SK-N-SH (cell line): ENCODE measurements at regions not wholly inside any gene's neighbourhood (a gene's known extent, or its start where the extent isn't known, plus 50 kb on each side); places are given as distances from the start of the nearest gene placed in this dataset.

Experiments used
- CTCF ChIA-PET: fragments of 300-600, 350-600 bp; formaldehyde crosslinking; extraction: SDS; loops from one replicate; lab custom pipeline; 2021; lab: Yijun Ruan, JAX
- POLR2A ChIA-PET: fragments of 350-600 bp; sonication (Branson Sonifier 250); formaldehyde crosslinking; extraction: SDS; loops from one replicate; lab custom pipeline; 2020; ENCODE audit warnings: antibody characterized with exemption, inconsistent platforms; lab: Yijun Ruan, JAX
- DNase-seq: peaks from one replicate; pipeline ENCODE4 v3.0.0; 2012
- H2AFZ ChIP-seq: fragments of 200-600 bp; sonication (generic); 2 replicates; pipeline ENCODE4 v1.8.1; 2016; ENCODE audit warnings: antibody characterized with exemption, mild to moderate bottlenecking, low read depth
- H3F3A ChIP-seq: fragments of 200-600 bp; sonication (generic); replicated peaks from 2 replicates; pipeline ENCODE3; 2016; ENCODE audit warnings: antibody characterized with exemption, mild to moderate bottlenecking; ENCODE audit not compliant: insufficient read depth
- H3K27ac ChIP-seq, 2 experiments: fragments of 200-500 bp in 1 of 2; fragments of 200-600 bp in 1 of 2; sonication (Bioruptor generic) in 1 of 2; sonication (generic), shearing (Covaris generic) in 1 of 2; 2 replicates each; pipeline versions ENCODE4 v1.5.1 to v1.6.1; 2014 to 2016; ENCODE audit warnings: low read depth in 2 of 2, inconsistent platforms in 1 of 2, low read length in 1 of 2, mild to moderate bottlenecking in 1 of 2, mixed read lengths in 1 of 2
- H3K27me3 ChIP-seq: fragments of 200-600 bp; sonication (generic), shearing (Covaris generic); 2 replicates; pipeline ENCODE4 v1.6.1; 2016; ENCODE audit warnings: mixed run types; ENCODE audit not compliant: insufficient read depth
- H3K36me3 ChIP-seq, 2 experiments: fragments of 200-500 bp in 1 of 2; fragments of 200-600 bp in 1 of 2; sonication (Bioruptor generic) in 1 of 2; sonication (generic) in 1 of 2; replicated peaks in 1 of 2; 2 replicates each; pipeline versions ENCODE3 to v1.5.1; 2014 to 2016; ENCODE audit warnings: low read length in 1 of 2, mild to moderate bottlenecking in 1 of 2; ENCODE audit not compliant: insufficient read depth in 2 of 2, control insufficient read depth in 1 of 2
- H3K4me1 ChIP-seq, 2 experiments: fragments of 200-500 bp in 1 of 2; fragments of 200-600 bp in 1 of 2; sonication (Bioruptor generic) in 1 of 2; sonication (generic), shearing (Covaris generic) in 1 of 2; 2 replicates each; pipeline versions ENCODE4 v1.5.1 to v1.6.1; 2014 to 2016; ENCODE audit warnings: low read depth in 1 of 2, low read length in 1 of 2, mixed run types in 1 of 2; ENCODE audit not compliant: insufficient read depth in 2 of 2, control insufficient read depth in 1 of 2
- H3K4me2 ChIP-seq: fragments of 200-600 bp; sonication (generic), shearing (Covaris generic); 2 replicates; pipeline ENCODE4 v1.6.1; 2017; ENCODE audit warnings: mixed run types
- H3K4me3 ChIP-seq, 2 experiments: fragments of 200-500 bp in 1 of 2; fragments of 200-600 bp in 1 of 2; sonication (Bioruptor generic) in 1 of 2; sonication (generic), shearing (Covaris generic) in 1 of 2; 2 replicates each; pipeline versions ENCODE4 v1.5.1 to v1.8.1; 2014 to 2016; ENCODE audit warnings: low read depth in 2 of 2, inconsistent platforms in 1 of 2, low read length in 1 of 2, mild to moderate bottlenecking in 1 of 2, mixed read lengths in 1 of 2, moderate library complexity in 1 of 2
- H3K79me2 ChIP-seq: fragments of 200-600 bp; sonication (generic); 2 replicates; pipeline ENCODE4 v1.8.1; 2017; ENCODE audit warnings: mild to moderate bottlenecking; ENCODE audit not compliant: insufficient read depth
- H3K9ac ChIP-seq: fragments of 200-600 bp; sonication (generic); 2 replicates; pipeline ENCODE4 v1.6.1; 2017; ENCODE audit warnings: mixed run types
- H3K9me2 ChIP-seq: fragments of 200-600 bp; sonication (generic); 2 replicates; pipeline ENCODE4 v1.6.1; 2017; ENCODE audit warnings: mixed run types
- H3K9me3 ChIP-seq: fragments of 200-600 bp; sonication (generic); 2 replicates; pipeline ENCODE4 v1.6.1; 2017; ENCODE audit warnings: mixed run types, mild to moderate bottlenecking, moderate library complexity
- H4K20me1 ChIP-seq: fragments of 200-600 bp; sonication (generic); 2 replicates; pipeline ENCODE4 v1.6.1; 2017; ENCODE audit warnings: mild to moderate bottlenecking, mixed run types; ENCODE audit not compliant: insufficient read depth
- CHD2 ChIP-seq: fragments of 150-350 bp; IDR thresholded peaks from 2 replicates; pipeline ENCODE4 v1.6.1; 2018; ENCODE audit warnings: low read length; ENCODE audit not compliant: partially characterized antibody
- ELF1 ChIP-seq: IDR thresholded peaks from 2 replicates; pipeline ENCODE4 v1.4.0; 2012
- EP300 ChIP-seq, 2 experiments: IDR thresholded peaks; 2 replicates each; pipeline versions ENCODE4 v1.4.0 to v1.6.1; 2012; ENCODE audit warnings: borderline replicate concordance in 1 of 2, low read depth in 1 of 2, low read length in 1 of 2
- FOSL2 ChIP-seq: IDR thresholded peaks from 2 replicates; pipeline ENCODE4 v1.4.0; 2012; ENCODE audit warnings: low read depth, mild to moderate bottlenecking, moderate library complexity, borderline replicate concordance
- FOXM1 ChIP-seq: IDR thresholded peaks from 2 replicates; pipeline ENCODE4 v1.4.0; 2012; ENCODE audit warnings: low read depth, mild to moderate bottlenecking
- GABPA ChIP-seq: IDR thresholded peaks from 2 replicates; pipeline ENCODE4 v1.4.0; 2012; ENCODE audit warnings: low read depth, mild to moderate bottlenecking
- JUND ChIP-seq: IDR thresholded peaks from 2 replicates; pipeline ENCODE4 v1.4.0; 2012
- MEF2A ChIP-seq: IDR thresholded peaks from 2 replicates; pipeline ENCODE4 v1.4.0; 2012; ENCODE audit warnings: low read depth, borderline replicate concordance
- MXI1 ChIP-seq: IDR thresholded peaks from 2 replicates; pipeline ENCODE4 v1.6.1; 2012; ENCODE audit warnings: mild to moderate bottlenecking, low read depth, low read length, improper control_type of control experiment
- NFIC ChIP-seq: IDR thresholded peaks from 2 replicates; pipeline ENCODE4 v1.4.0; 2012; ENCODE audit warnings: borderline replicate concordance
- RAD21 ChIP-seq: IDR thresholded peaks from 2 replicates; pipeline ENCODE4 v1.6.1; 2012; ENCODE audit warnings: mild to moderate bottlenecking, low read length
- RCOR1 ChIP-seq: fragments of 150-350 bp; IDR thresholded peaks from 2 replicates; pipeline ENCODE4 v1.6.1; 2017; ENCODE audit warnings: antibody characterized with exemption, low read length
- RXRA ChIP-seq: IDR thresholded peaks from 2 replicates; pipeline ENCODE4 v1.4.0; 2012; ENCODE audit warnings: low read depth, mild to moderate bottlenecking, borderline replicate concordance
- SIN3A ChIP-seq: IDR thresholded peaks from 2 replicates; pipeline ENCODE4 v1.6.1; 2012; ENCODE audit warnings: low read depth, mild to moderate bottlenecking, low read length, moderate library complexity, borderline replicate concordance
- SMC3 ChIP-seq: IDR thresholded peaks from 2 replicates; pipeline ENCODE4 v1.6.1; 2012; ENCODE audit warnings: low read depth, low read length, improper control_type of control experiment
- TAF1 ChIP-seq: IDR thresholded peaks from 2 replicates; pipeline ENCODE4 v1.6.1; 2012; ENCODE audit warnings: low read depth, mild to moderate bottlenecking, low read length, moderate library complexity, borderline replicate concordance
- TEAD4 ChIP-seq: IDR thresholded peaks from 2 replicates; pipeline ENCODE4 v1.4.0; 2012; ENCODE audit warnings: mild to moderate bottlenecking, borderline replicate concordance; ENCODE audit not compliant: insufficient read depth
- WGBS: methylation state at CpG from one replicate; pipeline ENCODE4 v1.1.6; 2017; ENCODE audit warnings: low lambda C conversion rate; 5-methylcytosine and 5-hydroxymethylcytosine counted together
- TF ChIP-seq, protein P1 (sequence below): IDR thresholded peaks from 2 replicates; pipeline ENCODE4 v1.4.0; 2012; ENCODE audit warnings: low read depth
- TF ChIP-seq, protein P2 (sequence below): IDR thresholded peaks from 2 replicates; pipeline ENCODE4 v1.6.1; 2012; ENCODE audit warnings: mild to moderate bottlenecking, low read depth, low read length, moderate library complexity
- TF ChIP-seq, protein P3 (sequence below): fragments of 150-350 bp; IDR thresholded peaks from 2 replicates; pipeline ENCODE4 v1.6.1; 2017; ENCODE audit warnings: antibody characterized with exemption, low read length, low read depth, borderline replicate concordance
- TF ChIP-seq, protein P4 (sequence below): IDR thresholded peaks from 2 replicates; pipeline ENCODE4 v1.4.0; 2012; ENCODE audit warnings: low read depth, borderline replicate concordance
- TF ChIP-seq, protein P5 (sequence below): fragments of 150-350 bp; IDR thresholded peaks from 2 replicates; pipeline ENCODE4 v1.6.1; 2016; ENCODE audit warnings: mild to moderate bottlenecking, low read depth, low read length

DNA sequence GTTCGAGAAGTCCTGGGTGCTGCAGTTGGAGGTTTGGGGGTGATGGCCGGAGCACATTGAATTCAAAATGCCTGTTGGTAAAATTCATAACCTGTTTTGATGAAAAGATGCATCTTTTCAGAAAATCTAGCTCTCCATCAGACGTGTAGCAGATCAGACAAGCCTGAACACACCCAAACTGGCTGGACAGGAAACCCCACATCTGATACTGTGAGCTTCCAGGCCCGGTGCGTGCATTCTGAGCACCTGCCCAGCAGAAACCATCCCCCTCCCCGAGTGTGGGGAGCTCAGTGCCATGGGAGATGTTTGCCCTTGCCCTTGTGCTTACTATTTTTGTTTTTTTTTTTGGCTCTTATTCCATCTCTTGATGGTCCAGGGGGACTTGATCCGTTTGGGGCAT, 417.1 kb downstream of the TCERG1L start:
- DNase-seq = no peak
- Histone ChIP-seq H3K27me3 (no peaks in the 10 kb centered on the region), H3K27ac (no peak overlapping the region), H3K4me3 (no peak overlapping the region), H4K20me1 (no peaks in the 10 kb centered on the region), H3K9me2 (no peaks in the 10 kb centered on the region), H3K79me2 (no peaks in the 10 kb centered on the region)
- TF ChIP-seq NFIC = no peak
- TF ChIP-seq SMC3 = no peak
- no peak for TF ChIP-seq FOSL2
- TF ChIP-seq GABPA = no peak
- TF ChIP-seq TAF1 = no peak
- TF ChIP-seq EP300 (IDR thresholded peaks at IDR 0.05; ENCODE audit: borderline replicate concordance in 1 of 2, low read depth in 1 of 2, low read length in 1 of 2) = no peak
- TF ChIP-seq TEAD4 = no peak
- no peak for TF ChIP-seq FOXM1
- TF ChIP-seq MEF2A = no peak
- TF ChIP-seq, protein P1, sequence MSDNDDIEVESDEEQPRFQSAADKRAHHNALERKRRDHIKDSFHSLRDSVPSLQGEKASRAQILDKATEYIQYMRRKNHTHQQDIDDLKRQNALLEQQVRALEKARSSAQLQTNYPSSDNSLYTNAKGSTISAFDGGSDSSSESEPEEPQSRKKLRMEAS = no peak
- TF ChIP-seq MXI1 = no peak
- TF ChIP-seq, protein P2, sequence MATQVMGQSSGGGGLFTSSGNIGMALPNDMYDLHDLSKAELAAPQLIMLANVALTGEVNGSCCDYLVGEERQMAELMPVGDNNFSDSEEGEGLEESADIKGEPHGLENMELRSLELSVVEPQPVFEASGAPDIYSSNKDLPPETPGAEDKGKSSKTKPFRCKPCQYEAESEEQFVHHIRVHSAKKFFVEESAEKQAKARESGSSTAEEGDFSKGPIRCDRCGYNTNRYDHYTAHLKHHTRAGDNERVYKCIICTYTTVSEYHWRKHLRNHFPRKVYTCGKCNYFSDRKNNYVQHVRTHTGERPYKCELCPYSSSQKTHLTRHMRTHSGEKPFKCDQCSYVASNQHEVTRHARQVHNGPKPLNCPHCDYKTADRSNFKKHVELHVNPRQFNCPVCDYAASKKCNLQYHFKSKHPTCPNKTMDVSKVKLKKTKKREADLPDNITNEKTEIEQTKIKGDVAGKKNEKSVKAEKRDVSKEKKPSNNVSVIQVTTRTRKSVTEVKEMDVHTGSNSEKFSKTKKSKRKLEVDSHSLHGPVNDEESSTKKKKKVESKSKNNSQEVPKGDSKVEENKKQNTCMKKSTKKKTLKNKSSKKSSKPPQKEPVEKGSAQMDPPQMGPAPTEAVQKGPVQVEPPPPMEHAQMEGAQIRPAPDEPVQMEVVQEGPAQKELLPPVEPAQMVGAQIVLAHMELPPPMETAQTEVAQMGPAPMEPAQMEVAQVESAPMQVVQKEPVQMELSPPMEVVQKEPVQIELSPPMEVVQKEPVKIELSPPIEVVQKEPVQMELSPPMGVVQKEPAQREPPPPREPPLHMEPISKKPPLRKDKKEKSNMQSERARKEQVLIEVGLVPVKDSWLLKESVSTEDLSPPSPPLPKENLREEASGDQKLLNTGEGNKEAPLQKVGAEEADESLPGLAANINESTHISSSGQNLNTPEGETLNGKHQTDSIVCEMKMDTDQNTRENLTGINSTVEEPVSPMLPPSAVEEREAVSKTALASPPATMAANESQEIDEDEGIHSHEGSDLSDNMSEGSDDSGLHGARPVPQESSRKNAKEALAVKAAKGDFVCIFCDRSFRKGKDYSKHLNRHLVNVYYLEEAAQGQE = no peak
- TF ChIP-seq RAD21 = no peak
- no peak for TF ChIP-seq ELF1
- TF ChIP-seq, protein P3, sequence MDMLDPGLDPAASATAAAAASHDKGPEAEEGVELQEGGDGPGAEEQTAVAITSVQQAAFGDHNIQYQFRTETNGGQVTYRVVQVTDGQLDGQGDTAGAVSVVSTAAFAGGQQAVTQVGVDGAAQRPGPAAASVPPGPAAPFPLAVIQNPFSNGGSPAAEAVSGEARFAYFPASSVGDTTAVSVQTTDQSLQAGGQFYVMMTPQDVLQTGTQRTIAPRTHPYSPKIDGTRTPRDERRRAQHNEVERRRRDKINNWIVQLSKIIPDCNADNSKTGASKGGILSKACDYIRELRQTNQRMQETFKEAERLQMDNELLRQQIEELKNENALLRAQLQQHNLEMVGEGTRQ = no peak
- TF ChIP-seq, all 33 proteins: peak for 0
- WGBS = 24% methylated on average over 7 of the region's 7 CpGs
- no peaks in the 10 kb centered on the region for H3K9me3 ChIP-seq
- H3K9ac ChIP-seq = no peak overlapping the region
- CTCF ChIA-PET = no interaction called here
- H3K36me3 ChIP-seq = no peaks in the 10 kb centered on the region
- H3K4me1 ChIP-seq = no peaks in the 10 kb centered on the region
- H2AFZ ChIP-seq = no peak overlapping the region
- no peak overlapping the region for H3K4me2 ChIP-seq
- H3F3A ChIP-seq = no peaks in the 10 kb centered on the region
- POLR2A ChIA-PET = no interaction called here

DNA sequence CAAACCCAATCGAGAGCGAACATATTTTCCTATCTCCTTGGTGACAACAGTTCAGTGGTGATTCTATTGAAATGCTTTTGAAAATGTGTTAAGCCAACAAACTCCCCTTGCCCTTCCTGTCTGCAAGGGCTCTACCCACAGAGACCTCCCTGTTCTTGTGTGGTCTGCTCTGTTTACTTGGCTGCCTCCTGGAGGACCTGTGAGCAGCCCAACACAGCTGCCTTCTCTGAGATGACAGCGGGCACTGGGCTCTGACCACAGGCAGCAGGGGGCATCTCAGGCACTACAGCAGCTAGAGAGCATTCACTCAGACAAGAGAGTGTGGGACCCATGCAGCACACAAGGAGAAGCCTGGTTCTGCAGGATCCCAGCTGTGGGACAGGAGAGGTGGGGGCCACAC, 416.4 kb downstream of the TCERG1L start:
- Histone ChIP-seq H3K4me3 (no peak overlapping the region), H3K36me3 (no peaks in the 10 kb centered on the region), H2AFZ (no peak overlapping the region), H3K27ac (no peak overlapping the region), H3K9ac (no peak overlapping the region), H3K4me1 (no peaks in the 10 kb centered on the region), H3K4me2 (no peak overlapping the region), H4K20me1 (no peaks in the 10 kb centered on the region), H3K9me2 (no peaks in the 10 kb centered on the region), H3K9me3 (no peaks in the 10 kb centered on the region), H3K27me3 (no peaks in the 10 kb centered on the region), H3F3A (no peaks in the 10 kb centered on the region), H3K79me2 (no peaks in the 10 kb centered on the region)
- WGBS = 36% methylated on average over 2 of the region's 3 CpGs
- ChIA-PET CTCF (no interaction called here), POLR2A (no interaction called here)
- no peak for DNase-seq
- no peak for TF ChIP-seq CHD2
- TF ChIP-seq, protein P4, sequence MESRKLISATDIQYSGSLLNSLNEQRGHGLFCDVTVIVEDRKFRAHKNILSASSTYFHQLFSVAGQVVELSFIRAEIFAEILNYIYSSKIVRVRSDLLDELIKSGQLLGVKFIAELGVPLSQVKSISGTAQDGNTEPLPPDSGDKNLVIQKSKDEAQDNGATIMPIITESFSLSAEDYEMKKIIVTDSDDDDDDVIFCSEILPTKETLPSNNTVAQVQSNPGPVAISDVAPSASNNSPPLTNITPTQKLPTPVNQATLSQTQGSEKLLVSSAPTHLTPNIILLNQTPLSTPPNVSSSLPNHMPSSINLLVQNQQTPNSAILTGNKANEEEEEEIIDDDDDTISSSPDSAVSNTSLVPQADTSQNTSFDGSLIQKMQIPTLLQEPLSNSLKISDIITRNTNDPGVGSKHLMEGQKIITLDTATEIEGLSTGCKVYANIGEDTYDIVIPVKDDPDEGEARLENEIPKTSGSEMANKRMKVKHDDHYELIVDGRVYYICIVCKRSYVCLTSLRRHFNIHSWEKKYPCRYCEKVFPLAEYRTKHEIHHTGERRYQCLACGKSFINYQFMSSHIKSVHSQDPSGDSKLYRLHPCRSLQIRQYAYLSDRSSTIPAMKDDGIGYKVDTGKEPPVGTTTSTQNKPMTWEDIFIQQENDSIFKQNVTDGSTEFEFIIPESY = no peak
- no peak for TF ChIP-seq FOXM1
- no peak for TF ChIP-seq RXRA
- no peak for TF ChIP-seq JUND
- TF ChIP-seq RCOR1 = no peak
- no peak for TF ChIP-seq SIN3A
- no peak for TF ChIP-seq ELF1
- TF ChIP-seq, protein P5, sequence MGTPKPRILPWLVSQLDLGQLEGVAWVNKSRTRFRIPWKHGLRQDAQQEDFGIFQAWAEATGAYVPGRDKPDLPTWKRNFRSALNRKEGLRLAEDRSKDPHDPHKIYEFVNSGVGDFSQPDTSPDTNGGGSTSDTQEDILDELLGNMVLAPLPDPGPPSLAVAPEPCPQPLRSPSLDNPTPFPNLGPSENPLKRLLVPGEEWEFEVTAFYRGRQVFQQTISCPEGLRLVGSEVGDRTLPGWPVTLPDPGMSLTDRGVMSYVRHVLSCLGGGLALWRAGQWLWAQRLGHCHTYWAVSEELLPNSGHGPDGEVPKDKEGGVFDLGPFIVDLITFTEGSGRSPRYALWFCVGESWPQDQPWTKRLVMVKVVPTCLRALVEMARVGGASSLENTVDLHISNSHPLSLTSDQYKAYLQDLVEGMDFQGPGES = no peak
- TF ChIP-seq EP300 (IDR thresholded peaks at IDR 0.05; ENCODE audit: borderline replicate concordance in 1 of 2, low read depth in 1 of 2, low read length in 1 of 2) = no peak
- no peak for TF ChIP-seq NFIC
